ENCODE measurements at regions not wholly inside any gene's neighbourhood (a gene's known extent, or its start where the extent isn't known, plus 50 kb on each side); places are given as distances from the start of the nearest gene placed in this dataset.

GRCh38 chr2:238635647-238636051 is 208.9 kb downstream of the ASB1 start:
- no peak for DNase-seq (ENCODE audit: low spot score)

DNA sequence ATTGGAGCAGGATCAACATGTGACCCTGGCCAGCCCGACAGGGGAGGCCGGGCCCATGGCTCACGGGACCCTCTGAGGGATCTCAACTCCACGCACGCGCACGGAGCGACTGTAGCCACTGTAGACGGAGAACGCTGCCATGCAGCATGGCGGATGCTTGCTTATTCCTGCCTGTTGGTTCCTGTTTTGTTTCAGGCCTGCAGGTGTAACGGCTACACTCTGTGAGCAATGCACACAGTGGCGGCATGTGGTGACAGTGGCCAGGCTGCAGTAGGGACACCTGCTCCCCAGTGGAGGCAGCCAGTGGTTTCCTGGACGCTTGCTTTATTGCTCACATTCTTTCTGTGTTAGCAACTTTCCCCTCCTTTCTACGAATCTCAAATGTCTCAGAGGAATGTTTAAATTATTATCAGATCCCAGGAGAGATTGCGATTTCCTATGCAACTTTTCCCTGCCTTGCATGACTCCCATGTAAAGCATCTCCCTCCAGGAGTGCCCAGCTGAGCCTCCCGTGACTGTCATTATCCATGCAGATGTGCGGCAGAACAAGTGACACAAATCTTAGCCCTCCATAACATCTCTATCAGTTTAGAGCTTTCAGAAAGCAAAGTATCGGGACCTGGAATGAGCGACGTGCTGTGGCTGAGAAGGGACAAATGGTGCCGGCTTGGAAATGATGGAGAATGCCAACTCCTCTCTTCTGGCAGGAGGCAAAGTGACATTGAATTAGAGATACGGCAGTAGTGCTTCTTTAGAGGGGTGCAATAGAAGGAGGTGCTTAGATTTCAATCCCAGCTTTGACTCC is 209.7 kb downstream of the ASB1 start:
- DNase-seq (ENCODE audit: low spot score), result no peak

DNA sequence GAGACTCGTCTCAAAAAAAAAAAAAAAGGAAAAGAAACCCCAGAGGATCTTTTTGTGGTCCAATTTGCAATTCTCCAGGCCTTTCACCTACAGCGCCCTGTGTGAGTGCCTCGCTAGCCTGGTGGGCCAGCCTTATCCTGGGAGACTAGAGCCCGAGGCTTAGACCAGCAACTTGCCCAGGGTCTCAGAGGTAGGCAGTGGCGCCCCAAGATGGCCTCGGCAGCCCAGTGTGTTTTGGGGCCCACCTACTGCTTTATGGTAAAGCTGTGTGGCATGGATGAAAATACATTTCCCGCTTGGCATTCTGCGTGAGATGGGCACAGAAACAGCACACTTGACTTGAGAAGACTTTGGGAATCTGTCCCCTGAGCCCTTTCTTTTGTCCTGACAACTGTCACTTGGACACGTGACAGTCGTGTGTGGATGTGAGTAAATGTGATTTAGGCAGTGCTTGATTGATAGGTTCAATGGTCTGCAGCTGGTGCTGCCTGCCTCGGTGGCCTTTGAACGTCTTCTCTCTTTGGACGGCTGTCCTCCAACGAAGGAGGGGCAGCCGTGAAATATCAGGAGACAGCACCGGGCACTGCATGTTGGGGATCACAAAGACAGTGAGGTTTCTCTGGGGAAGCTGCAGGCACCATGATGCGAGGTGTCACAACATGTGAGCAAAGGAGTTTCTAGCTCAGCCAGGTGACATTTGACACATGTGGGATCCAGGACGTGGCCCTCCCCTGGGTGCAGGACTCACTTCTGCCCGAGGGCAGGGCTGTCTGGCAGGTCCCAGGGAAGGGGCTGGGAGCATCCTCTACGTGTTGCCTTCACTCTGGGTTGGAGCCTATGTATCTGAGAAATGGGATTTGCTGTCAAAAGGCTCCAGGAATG is 209.5 kb upstream of the TWIST2 start:
- no peak for DNase-seq (ENCODE audit: low spot score)

- DNase-seq (ENCODE audit: low spot score), result no peak
Measured at GRCh38 chr2:238638982-238639628, 208.8 kb upstream of the TWIST2 start.

GRCh38 chr2:238640486-238640885 is 207.4 kb upstream of the TWIST2 start:
- no peak for DNase-seq (ENCODE audit: low spot score)

GRCh38 chr2:238642973-238643372 is 204.9 kb upstream of the TWIST2 start:
- DNase-seq (ENCODE audit: low spot score), result no peak

- no peak for DNase-seq (ENCODE audit: low spot score)
Measured at GRCh38 chr2:238643400-238643907, 204.4 kb upstream of the TWIST2 start.

DNA sequence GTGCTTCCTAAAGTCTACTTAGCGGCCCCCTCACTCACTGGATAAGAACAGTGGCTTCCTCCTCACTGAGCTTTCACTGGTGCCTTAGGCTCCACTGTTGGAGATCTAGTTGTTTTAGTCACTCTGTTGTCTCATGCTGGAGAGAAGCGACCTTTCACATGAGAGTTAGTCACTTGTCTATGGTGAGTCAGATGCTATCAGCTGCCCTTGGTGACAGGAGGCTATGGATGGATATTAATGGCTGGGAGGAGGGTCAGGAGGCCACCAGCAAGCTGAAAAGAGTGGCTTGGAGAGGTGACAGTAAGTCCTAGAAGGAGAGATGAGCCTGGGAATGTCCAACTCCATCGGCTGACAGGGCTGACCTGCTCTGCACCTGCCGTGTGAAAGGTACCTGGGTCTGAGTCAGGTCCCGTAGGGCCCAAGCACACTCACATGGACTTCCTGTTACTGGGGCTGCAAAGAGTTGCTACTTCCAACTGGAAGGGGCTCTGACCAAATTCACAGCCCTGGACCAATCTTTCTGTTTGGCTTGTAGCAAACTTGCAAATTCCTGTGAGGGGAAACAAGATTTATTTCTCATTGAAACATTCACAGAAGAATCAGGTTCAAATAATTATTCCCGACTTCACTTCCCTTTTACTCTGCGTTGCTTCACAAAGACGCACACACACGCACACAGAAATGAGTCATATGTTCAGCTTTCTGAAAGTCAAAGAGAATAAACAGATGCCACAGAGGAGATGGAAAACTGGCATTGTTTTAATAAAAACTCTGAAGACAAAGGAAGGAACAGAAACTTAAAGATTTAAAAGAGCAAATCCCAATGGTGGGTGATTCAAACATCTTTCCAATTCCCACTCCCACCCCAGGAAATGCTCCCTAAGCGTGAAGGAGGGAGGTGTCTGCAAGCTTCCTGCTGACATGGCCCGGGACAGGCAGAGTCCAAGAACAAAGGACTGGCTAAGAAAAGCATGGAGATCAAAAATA is 203.5 kb upstream of the TWIST2 start:
- no peak for DNase-seq (ENCODE audit: low spot score)

DNA sequence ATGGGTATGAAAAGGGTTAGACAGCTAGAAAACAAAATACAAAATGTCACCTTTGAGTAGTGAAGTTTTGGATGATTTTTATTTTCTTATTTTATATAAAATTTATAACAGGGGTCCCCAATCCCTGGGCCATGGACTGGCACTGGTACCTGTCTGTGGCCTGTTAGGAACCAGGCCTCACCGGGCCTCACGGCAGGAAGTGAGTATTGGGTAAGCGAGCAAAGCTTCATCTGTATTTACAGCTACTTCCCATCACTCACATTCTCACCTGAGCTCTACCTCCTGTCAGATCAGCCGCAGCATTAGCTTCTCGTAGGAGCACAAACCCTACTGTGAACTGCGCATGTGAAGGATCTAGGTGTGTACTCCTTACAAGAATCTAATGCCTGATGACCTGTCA is 202.8 kb upstream of the TWIST2 start:
- no peak for DNase-seq (ENCODE audit: low spot score)

DNA sequence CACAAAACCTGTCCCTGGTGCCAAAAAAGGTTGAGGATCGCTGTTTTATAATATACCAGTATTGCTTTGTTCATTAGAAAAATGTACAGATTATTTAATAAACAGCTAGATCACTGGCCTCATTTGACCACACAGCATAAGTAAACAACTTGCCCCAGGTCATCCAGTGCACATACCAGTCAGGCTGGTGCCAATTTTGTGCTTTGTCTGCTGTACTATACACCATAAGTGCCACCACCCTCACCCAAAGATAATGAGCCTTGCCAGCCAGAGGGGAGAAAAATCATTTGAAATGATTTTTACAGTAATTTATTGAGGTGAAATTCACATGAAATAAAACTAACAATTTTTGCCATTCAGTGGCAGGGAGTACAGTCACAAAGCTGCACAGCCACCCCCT is 202.2 kb upstream of the TWIST2 start:
- DNase-seq (ENCODE audit: low spot score), result no peak

DNA sequence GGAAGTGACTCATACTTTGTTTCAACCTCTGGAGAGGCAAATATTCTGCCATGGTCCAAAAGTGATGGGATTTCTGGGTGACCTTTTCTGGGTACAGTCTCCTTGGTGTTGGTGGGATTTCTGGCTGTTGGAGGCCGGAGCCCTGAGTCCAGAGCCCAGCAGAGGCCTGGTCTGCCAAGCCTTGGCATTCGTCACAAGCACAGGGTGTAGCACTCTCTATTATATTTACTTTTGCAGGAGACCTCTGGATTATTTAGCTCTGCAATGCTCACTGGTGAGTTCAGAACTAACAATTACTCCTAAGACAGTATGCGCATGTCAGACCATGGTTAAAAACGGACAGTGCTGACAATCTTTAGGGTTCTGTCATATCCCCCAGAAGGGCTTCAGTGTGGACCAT is 201.6 kb upstream of the TWIST2 start:
- no peak for DNase-seq (ENCODE audit: low spot score)

DNA sequence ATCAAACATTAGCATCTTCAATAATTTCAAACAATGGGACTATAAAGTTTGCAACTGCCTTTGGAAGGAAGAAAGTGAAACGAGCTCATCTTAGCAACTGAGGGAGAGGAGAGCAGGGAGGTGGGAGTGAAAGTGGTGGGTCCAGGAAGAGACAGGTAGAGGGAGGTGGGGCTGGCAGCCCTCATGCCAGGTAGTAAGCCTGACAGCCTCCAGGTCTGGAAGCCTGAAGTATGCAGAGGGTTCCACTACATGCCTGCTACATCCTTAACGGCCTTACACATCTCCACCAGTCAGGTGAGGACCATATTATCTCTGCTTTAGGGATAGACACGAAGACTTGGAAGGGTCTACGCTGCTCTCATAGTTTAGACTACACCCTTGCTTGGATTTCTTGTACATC is 201.1 kb upstream of the TWIST2 start:
- DNase-seq (ENCODE audit: low spot score), result no peak

DNA sequence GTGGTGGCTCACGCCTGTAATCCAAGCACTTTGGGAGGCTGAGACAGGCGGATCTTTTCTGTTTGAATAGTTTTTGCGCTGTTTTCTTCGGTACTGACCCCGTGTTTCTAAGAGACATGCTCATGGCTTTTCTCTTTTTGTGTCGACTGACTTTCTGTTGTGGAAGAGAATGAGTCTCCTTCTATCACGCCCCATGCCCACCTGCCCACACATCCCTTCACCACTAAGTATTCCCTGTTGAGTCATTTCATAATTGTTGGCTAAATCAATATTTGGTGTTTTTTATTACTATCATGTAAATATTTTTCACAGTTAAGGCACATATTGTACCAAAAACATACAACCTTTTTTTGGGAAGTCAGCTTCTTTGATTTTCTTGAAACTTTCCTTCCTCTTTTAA is 198.8 kb upstream of the TWIST2 start:
- DNase-seq (ENCODE audit: low spot score), result no peak

DNA sequence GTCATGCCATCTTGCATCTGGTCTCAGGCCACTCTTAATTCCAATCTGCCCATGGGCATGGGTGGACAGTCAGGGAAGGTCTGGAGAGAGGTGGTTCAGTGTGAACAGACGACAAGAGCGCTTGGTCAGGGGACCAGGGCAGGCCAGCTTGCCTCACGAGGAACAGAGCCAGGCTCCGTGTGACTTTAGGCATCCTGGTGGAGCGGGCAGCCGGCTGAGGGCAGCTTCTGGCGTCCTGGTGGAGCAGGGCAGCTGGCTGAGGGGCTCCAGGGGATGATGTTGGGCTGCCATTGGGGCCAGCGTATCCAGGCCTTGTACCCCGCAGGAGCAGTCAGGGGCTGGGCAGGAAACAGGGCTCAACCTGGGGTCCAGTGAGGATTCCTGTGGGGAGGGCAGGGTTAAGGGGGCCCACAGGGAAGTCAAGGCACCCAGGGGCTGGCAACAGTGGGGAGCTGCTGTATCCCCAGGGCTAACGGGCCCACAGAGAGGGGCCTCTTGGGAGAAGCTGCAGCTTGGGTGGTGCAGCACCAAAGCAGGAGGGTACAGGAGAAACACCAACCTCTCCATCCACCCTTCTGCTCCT is 197.9 kb upstream of the TWIST2 start:
- DNase-seq (ENCODE audit: low spot score), result no peak

- no peak for DNase-seq (ENCODE audit: low spot score)
Measured at GRCh38 chr2:238650536-238650935, 197.3 kb upstream of the TWIST2 start.

- no peak for DNase-seq (ENCODE audit: low spot score)
Measured at GRCh38 chr2:238651306-238652052, 196.4 kb upstream of the TWIST2 start.

- DNase-seq (ENCODE audit: low spot score), result no peak
Measured at GRCh38 chr2:238652053-238652770, 195.7 kb upstream of the TWIST2 start.

DNA sequence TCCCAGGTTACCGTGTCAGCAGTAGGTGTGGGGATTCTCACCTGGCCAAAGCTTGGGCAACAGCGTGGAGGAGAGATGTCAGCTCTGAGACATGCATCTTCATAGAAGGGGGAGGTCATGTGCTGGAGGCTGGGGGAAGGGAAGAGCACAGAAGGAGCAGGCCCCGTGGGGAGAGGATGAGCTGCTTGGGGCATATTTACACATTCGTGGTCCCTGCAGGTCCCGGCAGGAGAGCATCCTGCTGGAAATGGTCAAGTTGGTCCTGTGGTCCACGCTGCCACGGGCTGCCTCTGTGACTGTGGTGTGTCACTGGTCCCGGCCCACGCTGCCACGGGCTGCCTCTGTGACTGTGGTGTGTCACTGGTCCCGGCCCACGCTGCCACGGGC is 195.1 kb upstream of the TWIST2 start:
- no peak for DNase-seq (ENCODE audit: low spot score)

DNA sequence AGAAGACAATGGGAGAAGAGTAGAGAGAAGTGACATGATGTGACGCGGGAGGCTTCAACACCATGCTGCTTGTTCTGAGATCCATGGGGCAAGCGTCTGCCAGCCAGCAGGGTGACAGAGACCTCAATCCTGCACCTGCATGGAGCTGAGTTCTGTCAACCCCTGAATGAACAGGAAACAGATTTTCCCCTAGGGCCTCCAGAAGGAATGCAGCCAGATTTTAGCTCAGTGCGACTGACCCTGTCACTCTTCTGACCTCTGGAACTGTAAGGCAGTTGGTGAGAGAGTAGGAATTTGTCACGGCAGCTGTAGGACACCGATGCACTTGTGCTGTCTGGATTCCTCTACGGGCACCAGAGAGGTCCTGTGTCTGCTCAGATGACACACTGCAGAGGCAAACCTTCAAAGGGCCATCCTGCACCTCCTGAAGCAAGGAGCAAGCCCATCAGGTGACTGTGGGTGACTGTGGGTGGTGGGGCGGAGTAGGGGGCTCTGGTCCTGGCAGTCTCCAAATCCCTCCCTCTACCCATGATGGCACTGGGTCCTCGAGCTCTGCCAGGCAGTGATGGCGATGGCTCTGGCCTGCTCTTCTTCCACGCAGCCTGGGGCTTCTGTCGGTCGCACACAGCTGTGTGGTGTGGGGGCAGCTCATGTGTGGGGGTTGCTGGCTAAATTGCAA is 194.3 kb upstream of the TWIST2 start:
- no peak for DNase-seq (ENCODE audit: low spot score)
